ENCODE measurements at regions not wholly inside any gene's neighbourhood (a gene's known extent, or its start where the extent isn't known, plus 50 kb on each side); places are given as distances from the start of the nearest gene placed in this dataset.
"Not testable (repeated sequence)": the region's sequence is repeated elsewhere in the genome, so short reads cannot be mapped to it uniquely, and the experiment has no call there.

DNA sequence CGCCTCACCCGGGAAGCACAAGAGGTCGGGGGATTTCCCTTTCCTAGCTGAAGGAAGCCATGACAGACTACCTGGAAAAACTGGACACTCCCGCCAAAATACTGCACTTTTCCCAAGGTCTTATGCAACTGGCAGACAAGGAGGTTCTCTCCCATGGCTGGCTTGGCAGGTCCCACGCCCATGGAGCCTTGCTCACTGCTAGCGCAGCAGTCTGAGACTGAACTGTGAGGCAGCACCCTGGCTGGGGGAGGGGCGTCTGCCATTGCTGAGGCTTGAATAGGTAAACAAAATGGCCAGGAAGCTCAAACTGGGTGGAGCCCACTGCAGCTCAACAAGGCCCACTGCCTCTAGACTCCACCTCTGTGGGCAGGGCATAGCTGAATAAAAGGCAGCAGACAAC is 92.1 kb downstream of the C4BPA start:
- H3K27ac ChIP-seq; H3K36me3 ChIP-seq; DNase-seq (ENCODE audit: low spot score in 2 of 2); H3K4me1 ChIP-seq; H3K4me3 ChIP-seq; H3K27me3 ChIP-seq: not testable (repeated sequence)
- peaks cover 0 to 21% (median 0%) of the 10 kb centered on the region in 4 donors for H3K9me3 ChIP-seq
- 83 to 91% methylated on average over 7 of the region's 7 CpGs for WGBS, 2 donors

DNA sequence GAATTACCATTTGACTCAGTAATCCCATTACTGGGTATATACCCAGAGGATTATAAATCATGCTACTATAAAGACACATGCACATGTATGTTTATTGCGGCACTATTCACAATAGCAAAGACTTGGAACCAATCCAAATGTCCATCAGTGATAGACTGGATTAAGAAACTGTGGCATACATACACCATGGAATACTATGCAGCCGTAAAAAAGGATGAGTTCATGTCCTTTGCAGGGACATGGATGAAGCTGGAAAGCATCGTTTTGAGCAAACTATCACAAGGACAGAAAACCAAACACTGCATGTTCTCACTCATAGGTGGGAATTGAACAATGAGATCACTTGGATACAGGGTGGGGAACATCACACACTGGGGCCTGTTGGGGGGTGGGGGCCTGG is 97.5 kb downstream of the C4BPA start:
- peaks cover 0 to 37% (median 0%) of the 10 kb centered on the region in 4 donors for H3K9me3 ChIP-seq
- not testable (repeated sequence) for H3K4me3 ChIP-seq; DNase-seq (ENCODE audit: low spot score in 2 of 2); H3K27ac ChIP-seq; H3K36me3 ChIP-seq; H3K4me1 ChIP-seq; H3K27me3 ChIP-seq
- WGBS, 2 donors, result 92 to 94% methylated on average over 3 of the region's 3 CpGs

DNA sequence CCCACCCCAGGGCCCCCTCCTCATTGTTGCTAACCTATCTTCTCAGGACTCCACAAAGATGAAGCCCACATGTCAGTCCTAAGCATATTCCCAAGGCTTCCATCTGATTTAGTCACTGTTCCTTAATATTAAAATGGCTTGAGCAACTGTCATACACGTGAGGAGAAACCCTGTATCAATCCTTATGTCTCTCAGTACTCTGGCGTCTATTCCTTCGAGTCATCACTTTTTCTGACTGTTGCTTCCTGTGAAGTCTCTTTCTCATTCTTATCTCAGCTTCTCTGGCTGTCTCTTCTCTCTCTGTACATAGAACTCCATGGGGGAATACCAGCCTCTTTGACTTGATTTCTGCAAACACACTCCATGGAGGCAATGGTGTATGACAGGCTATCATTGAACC is 98.4 kb downstream of the C4BPA start:
- no peak overlapping the region for H3K4me3 ChIP-seq
- H3K4me1 ChIP-seq, result no peaks in the 10 kb centered on the region
- WGBS, 2 donors, result 77 to 86% methylated on average over 3 of the region's 3 CpGs
- no peaks in the 10 kb centered on the region for H3K27me3 ChIP-seq
- H3K36me3 ChIP-seq, result no peaks in the 10 kb centered on the region
- peaks cover 0 to 46% (median 0%) of the 10 kb centered on the region in 4 donors for H3K9me3 ChIP-seq
- no peak for TF ChIP-seq POLR2A (IDR thresholded peaks at IDR 0.05)
- TF ChIP-seq, protein P1, sequence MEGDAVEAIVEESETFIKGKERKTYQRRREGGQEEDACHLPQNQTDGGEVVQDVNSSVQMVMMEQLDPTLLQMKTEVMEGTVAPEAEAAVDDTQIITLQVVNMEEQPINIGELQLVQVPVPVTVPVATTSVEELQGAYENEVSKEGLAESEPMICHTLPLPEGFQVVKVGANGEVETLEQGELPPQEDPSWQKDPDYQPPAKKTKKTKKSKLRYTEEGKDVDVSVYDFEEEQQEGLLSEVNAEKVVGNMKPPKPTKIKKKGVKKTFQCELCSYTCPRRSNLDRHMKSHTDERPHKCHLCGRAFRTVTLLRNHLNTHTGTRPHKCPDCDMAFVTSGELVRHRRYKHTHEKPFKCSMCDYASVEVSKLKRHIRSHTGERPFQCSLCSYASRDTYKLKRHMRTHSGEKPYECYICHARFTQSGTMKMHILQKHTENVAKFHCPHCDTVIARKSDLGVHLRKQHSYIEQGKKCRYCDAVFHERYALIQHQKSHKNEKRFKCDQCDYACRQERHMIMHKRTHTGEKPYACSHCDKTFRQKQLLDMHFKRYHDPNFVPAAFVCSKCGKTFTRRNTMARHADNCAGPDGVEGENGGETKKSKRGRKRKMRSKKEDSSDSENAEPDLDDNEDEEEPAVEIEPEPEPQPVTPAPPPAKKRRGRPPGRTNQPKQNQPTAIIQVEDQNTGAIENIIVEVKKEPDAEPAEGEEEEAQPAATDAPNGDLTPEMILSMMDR (IDR thresholded peaks at IDR 0.05), result no peak
- TF ChIP-seq EP300 (IDR thresholded peaks at IDR 0.05), result no peak
- no peak for DNase-seq (ENCODE audit: low spot score in 2 of 2)
- no peak overlapping the region for H3K27ac ChIP-seq

DNA sequence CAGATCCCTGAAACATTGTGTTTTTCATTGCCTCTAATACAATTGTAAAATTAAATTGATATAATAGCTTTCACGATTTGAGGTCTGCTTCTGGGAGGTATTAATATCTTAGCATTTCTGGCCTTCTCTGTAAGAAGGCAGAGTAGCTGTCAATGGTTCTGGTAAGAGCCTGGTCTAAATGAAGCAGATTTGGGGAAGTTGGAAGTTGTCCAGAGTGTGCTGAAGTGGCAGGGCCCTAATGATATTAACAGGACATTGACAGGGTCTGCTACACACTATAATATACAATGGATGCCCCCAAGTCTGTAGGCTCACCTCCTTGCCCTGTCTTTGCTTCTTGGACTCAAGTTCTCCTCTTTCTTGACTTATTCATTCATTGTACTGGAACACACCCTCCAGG is 99.5 kb downstream of the C4BPA start:
- no peak for DNase-seq (ENCODE audit: low spot score in 2 of 2)
- 80 to 83% methylated on average over 1 of the region's 1 CpG for WGBS, 2 donors
- Histone ChIP-seq H3K4me3 (no peak overlapping the region), H3K4me1 (no peaks in the 10 kb centered on the region), H3K9me3 (peaks cover 0 to 43% (median 0%) of the 10 kb centered on the region in 4 donors), H3K27me3 (no peaks in the 10 kb centered on the region), H3K36me3 (no peaks in the 10 kb centered on the region), H3K27ac (no peak overlapping the region)
- TF ChIP-seq POLR2A (IDR thresholded peaks at IDR 0.05), result no peak
- TF ChIP-seq EP300 (IDR thresholded peaks at IDR 0.05), result no peak
- TF ChIP-seq, protein P1 (IDR thresholded peaks at IDR 0.05), result no peak

DNA sequence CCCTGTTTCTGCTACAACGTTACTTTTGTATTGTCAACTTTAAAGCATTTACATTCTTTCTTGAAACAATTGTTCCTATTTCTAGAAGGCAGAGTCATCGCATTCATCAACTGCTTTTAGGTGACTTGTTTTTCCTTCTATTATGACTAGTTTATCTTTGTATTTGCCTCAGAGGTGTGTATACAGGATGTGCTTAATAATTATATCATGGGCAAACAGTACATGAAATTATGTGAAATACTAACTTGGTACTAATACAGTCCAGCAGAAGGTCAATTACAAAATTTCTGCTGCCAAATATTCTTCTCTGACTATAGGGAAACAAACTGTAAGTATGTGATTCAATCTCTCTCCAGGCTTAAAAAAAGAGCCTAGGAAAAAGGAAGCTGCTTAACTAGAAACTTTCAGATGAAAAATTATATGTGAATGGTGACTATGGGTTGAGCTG is 101.6 kb downstream of the C4BPA start:
- H3K4me3 ChIP-seq, result no peak overlapping the region
- no peaks in the 10 kb centered on the region for H3K4me1 ChIP-seq
- no peaks in the 10 kb centered on the region for H3K27me3 ChIP-seq
- peaks cover 0 to 37% (median 0%) of the 10 kb centered on the region in 4 donors for H3K9me3 ChIP-seq
- H3K36me3 ChIP-seq, result no peaks in the 10 kb centered on the region
- DNase-seq (ENCODE audit: low spot score in 2 of 2), result no peak
- WGBS, 2 donors, result 48 to 52% methylated on average over 2 of the region's 2 CpGs
- no peak for TF ChIP-seq POLR2A (IDR thresholded peaks at IDR 0.05)
- TF ChIP-seq EP300 (IDR thresholded peaks at IDR 0.05), result no peak
- TF ChIP-seq, protein P1 (IDR thresholded peaks at IDR 0.05), result no peak
- H3K27ac ChIP-seq, result peak overlapping the region in 2 of 4 donors; percentile 14 to 21

DNA sequence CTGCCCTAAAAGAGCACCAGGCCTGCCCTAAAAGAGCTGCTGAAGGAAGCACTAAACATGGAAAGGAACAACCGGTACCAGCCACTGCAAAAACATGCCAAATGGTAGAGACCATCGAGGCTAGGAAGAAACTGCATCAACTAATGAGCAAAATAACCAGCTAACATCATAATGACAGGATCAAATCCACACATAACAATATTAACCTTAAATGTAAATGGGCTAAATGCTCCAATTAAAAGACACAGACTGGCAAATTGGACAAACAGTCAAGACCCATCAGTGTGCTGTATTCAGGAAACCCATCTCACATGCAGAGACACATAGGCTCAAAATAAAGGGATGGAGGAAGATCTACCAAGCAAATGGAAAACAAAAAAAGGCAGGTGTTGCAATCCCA is 104.7 kb downstream of the C4BPA start:
- not testable (repeated sequence) for H3K4me3 ChIP-seq; H3K27me3 ChIP-seq; DNase-seq (ENCODE audit: low spot score in 2 of 2); H3K27ac ChIP-seq; H3K36me3 ChIP-seq; H3K4me1 ChIP-seq
- peaks cover 0 to 16% (median 0%) of the 10 kb centered on the region in 4 donors for H3K9me3 ChIP-seq
- 89 to 94% methylated on average over 2 of the region's 2 CpGs for WGBS, 2 donors

DNA sequence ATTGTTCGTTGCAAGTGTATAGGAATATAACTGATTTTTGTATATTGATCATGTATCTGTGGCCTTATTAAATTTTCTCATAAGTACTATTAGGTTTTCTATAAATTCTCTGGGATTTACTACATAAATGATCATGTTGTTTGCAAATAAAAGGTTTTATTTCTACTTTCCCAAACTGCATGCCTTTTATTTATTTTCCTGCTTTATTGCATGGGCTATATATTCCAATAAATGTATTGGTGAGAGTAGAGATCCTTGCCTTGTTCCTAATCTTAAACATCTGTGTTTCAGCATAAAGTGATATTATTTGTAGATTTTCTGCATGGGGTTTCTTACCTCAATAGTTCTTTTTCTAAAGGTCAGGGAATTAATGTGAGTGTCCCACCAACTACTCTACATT is 107.0 kb upstream of the CD55 start:
- Histone ChIP-seq H3K27ac (no peak overlapping the region), H3K36me3 (no peaks in the 10 kb centered on the region), H3K9me3 (peaks cover 0 to 13% (median 1%) of the 10 kb centered on the region in 4 donors), H3K4me3 (no peak overlapping the region), H3K27me3 (no peaks in the 10 kb centered on the region), H3K4me1 (peaks cover 0 to 6% (median 2%) of the 10 kb centered on the region in 4 donors)
- TF ChIP-seq, protein P1 (IDR thresholded peaks at IDR 0.05), result no peak
- TF ChIP-seq EP300 (IDR thresholded peaks at IDR 0.05), result no peak
- TF ChIP-seq POLR2A (IDR thresholded peaks at IDR 0.05), result no peak
- 90 to 96% methylated on average over 1 of the region's 1 CpG for WGBS, 2 donors
- DNase-seq (ENCODE audit: low spot score in 2 of 2), result no peak
